Coronary artery (tissue), 2 donors: ENCODE measurements at regions not wholly inside any gene's neighbourhood (a gene's known extent, or its start where the extent isn't known, plus 50 kb on each side); places are given as distances from the start of the nearest gene placed in this dataset.

Experiments used
- DNase-seq: peaks from one replicate; pipeline ENCODE4 v3.0.0-alpha.2; 2017; ENCODE audit warnings: low spot score
- H3K27ac ChIP-seq, 2 donors: fragments of 200-600 bp; sonication (generic); one replicate each; pipeline ENCODE4 v1.5.1; 2016 to 2019
- H3K4me3 ChIP-seq: fragments of 200-600 bp; sonication (generic); 2 replicates; pipeline ENCODE4 v1.5.1; 2016; ENCODE audit warnings: mild to moderate bottlenecking, moderate library complexity
- CTCF ChIP-seq: fragments of 200-600 bp; sonication (generic); IDR thresholded peaks from one replicate; pipeline ENCODE4 v1.5.1; 2019; ENCODE audit warnings: antibody characterized with exemption

- Histone ChIP-seq H3K27ac (no peak overlapping the region), H3K4me3 (no peak overlapping the region)
- no peak for TF ChIP-seq CTCF
- no peak for DNase-seq
Measured at GRCh38 chr1:34455121-34455520, 278.4 kb downstream of the C1orf94 start.

- TF ChIP-seq CTCF: no peak
- DNase-seq: peak; percentile 47
- Histone ChIP-seq H3K4me3 (no peak overlapping the region), H3K27ac (no peak overlapping the region)
Measured at GRCh38 chr1:34460193-34460592, 283.5 kb downstream of the C1orf94 start.

GRCh38 chr1:34470401-34470800 is 284.4 kb upstream of the GJB5 start:
- Histone ChIP-seq H3K4me3 (no peak overlapping the region), H3K27ac (no peak overlapping the region)
- no peak for TF ChIP-seq CTCF
- peak; percentile 45 for DNase-seq

- no peak for TF ChIP-seq CTCF
- no peak overlapping the region for H3K4me3 ChIP-seq
- H3K27ac ChIP-seq: no peak overlapping the region
- DNase-seq: no peak
Measured at GRCh38 chr1:34474566-34474965, 280.3 kb upstream of the GJB5 start.

- DNase-seq: no peak
- no peak for TF ChIP-seq CTCF
- Histone ChIP-seq H3K4me3 (no peak overlapping the region), H3K27ac (no peak overlapping the region)
Measured at GRCh38 chr1:34476371-34476770, 278.5 kb upstream of the GJB5 start.

- no peak overlapping the region for H3K4me3 ChIP-seq
- no peak for DNase-seq
- TF ChIP-seq CTCF: no peak
- H3K27ac ChIP-seq: no peak overlapping the region
Measured at GRCh38 chr1:34477632-34478141, 277.2 kb upstream of the GJB5 start.

GRCh38 chr1:34478515-34479076 is 276.3 kb upstream of the GJB5 start:
- DNase-seq: no peak
- TF ChIP-seq CTCF: no peak
- Histone ChIP-seq H3K27ac (no peak overlapping the region), H3K4me3 (no peak overlapping the region)
